DND-41 (cell line): ENCODE measurements at regions not wholly inside any gene's neighbourhood (a gene's known extent, or its start where the extent isn't known, plus 50 kb on each side); places are given as distances from the start of the nearest gene placed in this dataset.

ENCODE experiments used
- CTCF ChIP-seq: IDR thresholded peaks from 2 replicates; pipeline ENCODE4 v1.5.1; 2012; ENCODE audit warnings: borderline replicate concordance, low read length, moderate library complexity, mild to moderate bottlenecking; ENCODE audit not compliant: poor library complexity, severe bottlenecking; ENCODE audit errors: extremely low read depth
- EZH2 ChIP-seq: IDR thresholded peaks from 3 replicates; pipeline ENCODE4 v1.6.1; 2012; ENCODE audit warnings: borderline replicate concordance, low read depth, mild to moderate bottlenecking, moderate library complexity, low read length, inconsistent platforms; ENCODE audit not compliant: severe bottlenecking

DNA sequence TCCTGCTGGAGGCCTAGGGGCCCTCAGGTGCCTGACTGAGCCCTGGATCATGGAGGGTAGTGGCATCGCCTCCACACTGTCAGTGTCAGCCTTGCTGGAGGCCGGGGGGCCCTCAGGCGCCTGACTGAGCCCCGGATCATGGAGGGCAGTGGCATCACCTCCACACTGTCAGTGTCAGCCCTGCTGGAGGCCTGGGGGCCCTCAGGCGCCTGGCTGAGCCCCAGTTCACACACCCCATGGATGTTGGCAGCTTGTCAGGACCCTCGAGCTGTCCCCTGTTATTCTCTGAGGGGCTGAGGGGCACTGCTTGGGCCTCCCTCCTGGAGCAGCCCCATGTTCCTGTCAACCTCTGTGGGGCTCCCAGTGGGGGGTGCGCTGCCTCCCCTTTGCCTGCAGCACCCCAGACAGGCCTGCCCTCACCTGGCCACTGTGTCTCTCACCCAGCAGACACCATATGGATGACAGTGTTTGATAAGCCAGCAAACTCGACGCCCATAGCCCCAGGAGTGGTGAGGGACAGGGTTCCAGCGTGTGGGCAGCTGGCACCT is 197.6 kb downstream of the LIPI start:
- TF ChIP-seq CTCF (no peak), EZH2 (no peak)
